ENCODE measurements at regions not wholly inside any gene's neighbourhood (a gene's known extent, or its start where the extent isn't known, plus 50 kb on each side); places are given as distances from the start of the nearest gene placed in this dataset.
A peak's percentile ranks its signal among the peaks of the same experiment; 100 is the strongest.
"Not testable (repeated sequence)": the region's sequence is repeated elsewhere in the genome, so short reads cannot be mapped to it uniquely, and the experiment has no call there.

GRCh38 chr4:81375745-81376144, 96.0 kb downstream of the RASGEF1B start:
- no peak for DNase-seq

GRCh38 chr4:81369886-81370285, 101.8 kb downstream of the RASGEF1B start:
- no peak for DNase-seq

DNA sequence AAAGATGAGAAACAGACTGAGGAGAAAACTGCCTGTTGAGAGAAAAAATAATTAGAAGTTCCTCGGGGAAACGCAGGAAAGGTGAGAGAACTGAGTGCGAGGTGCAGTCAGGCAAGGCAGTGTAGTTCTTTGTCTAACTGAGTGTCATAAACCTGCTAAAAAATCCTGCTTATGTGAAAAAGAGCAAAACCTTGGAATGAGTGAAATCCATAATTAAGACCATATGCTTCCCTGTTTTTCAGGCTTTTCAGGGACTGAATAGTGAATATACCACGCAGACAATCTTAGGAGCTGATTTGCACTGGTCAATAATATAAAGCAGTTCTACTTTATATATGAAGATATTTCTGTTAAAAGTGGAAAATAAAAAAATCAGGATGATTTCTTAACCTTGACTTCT, 104.9 kb downstream of the RASGEF1B start:
- no peak for DNase-seq

DNA sequence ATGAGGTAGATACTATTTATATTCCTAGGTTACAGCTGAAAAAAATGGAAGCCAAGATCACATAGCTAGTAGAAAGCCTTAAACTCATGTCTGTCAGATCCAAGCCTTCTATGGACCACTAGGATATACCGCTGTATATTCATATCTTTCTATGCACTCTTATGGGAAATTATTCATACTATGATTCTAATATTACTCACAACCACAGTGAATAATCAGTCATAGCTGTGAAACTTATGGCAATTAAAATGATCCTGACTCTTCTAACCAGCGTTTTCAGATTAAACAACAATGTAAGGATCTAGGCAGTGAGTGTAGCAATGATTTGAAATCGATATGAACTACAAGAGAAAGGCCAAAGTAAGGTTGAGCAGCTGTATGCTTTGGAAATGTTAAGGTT, 111.0 kb downstream of the RASGEF1B start:
- DNase-seq = no peak

DNA sequence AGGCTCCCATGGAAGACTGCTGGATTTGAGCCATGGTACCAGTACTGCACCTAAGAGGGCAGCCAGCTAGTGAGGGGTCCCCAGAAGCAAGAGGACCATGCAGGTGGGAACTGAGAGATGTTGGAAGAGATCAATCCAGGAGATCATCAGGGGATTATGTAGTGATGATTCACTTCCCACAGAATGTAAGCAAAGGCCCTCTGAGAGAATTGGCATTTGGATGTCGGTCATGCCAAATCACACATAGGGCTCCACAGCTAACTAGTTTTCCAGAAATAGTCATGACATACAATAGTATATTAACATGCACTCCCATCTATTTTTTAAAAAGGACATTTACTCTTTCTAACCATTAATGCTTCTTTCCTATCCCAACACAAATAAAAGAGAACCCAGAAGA, 112.5 kb downstream of the RASGEF1B start:
- no peak for DNase-seq

GRCh38 chr4:81358154-81358553, 113.6 kb downstream of the RASGEF1B start:
- no peak for DNase-seq

- DNase-seq = no peak
Measured at GRCh38 chr4:81356621-81357020, 115.1 kb downstream of the RASGEF1B start.

DNA sequence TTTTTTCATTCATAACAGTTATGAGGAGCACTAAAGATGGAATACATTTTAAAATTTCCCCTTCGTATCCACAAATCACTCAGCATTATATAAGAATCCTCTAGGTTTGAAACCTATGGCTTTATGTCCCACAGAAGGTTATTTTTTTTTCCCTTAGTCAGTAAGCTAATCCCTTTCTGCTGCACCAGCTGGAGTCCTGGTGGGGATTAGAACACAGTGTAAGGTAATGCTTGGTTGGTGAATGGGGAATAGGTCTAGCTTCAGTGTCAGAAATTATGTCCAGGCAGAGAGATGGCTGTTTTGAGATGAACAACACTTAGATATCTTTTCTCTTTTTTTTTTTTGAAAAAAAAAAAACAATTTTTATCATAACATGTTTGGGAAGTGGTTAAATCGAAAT, 116.6 kb downstream of the RASGEF1B start:
- DNase-seq = no peak

GRCh38 chr4:81353861-81354260, 117.8 kb downstream of the RASGEF1B start:
- DNase-seq = no peak

- no peak for DNase-seq
Measured at GRCh38 chr4:81352446-81352835, 119.3 kb downstream of the RASGEF1B start.

GRCh38 chr4:81351654-81352445, 119.9 kb downstream of the RASGEF1B start:
- DNase-seq = peak; percentile 69

- DNase-seq = no peak
Measured at GRCh38 chr4:81350040-81350439, 121.7 kb downstream of the RASGEF1B start.

- no peak for DNase-seq
Measured at GRCh38 chr4:81348778-81349094, 123.0 kb downstream of the RASGEF1B start.

- DNase-seq = no peak
Measured at GRCh38 chr4:81348086-81348777, 123.5 kb downstream of the RASGEF1B start.

GRCh38 chr4:81346719-81347118, 125.0 kb downstream of the RASGEF1B start:
- no peak for DNase-seq

DNA sequence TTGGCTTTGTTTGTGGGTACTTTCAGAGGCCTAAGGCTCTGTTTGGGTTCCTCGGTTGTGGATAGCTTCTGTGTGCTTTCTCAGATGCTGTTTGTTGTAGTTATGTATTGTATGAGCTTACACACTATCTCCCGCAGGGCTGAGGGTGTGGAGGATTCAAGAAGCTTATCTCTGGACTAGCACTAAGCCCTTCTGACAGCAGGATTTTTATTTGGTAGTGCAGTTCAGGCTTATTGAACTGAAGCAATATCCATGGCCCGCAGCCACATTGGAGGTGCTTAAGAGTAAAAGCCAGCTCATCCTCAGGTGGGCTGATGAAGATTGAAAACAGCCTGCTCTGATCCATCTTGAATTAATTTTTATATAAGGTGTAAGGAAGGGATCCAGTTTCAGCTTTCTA, 128.2 kb downstream of the RASGEF1B start:
- DNase-seq = no peak

- DNase-seq = no peak
Measured at GRCh38 chr4:81343046-81343445, 128.0 kb upstream of the PRKG2 start.

DNA sequence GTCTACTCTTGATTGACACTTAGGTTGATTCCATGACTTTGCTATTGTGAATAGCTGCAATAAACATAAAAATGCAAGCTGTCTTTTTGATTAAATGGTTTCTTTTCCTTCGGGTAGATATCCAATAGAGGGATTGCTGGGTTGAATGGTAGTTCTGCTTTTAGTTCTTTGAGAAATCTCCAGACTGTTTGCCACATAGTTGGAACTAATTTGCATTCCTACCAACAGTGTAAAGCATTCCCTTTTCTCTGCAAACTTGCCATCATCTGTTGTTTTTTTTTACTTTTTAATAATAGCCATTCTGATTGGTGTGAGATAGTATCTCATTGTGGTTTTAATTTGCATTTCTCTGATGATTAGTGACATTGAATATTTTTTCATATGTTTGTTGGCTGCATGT, 122.2 kb upstream of the PRKG2 start:
- no peak for DNase-seq

DNA sequence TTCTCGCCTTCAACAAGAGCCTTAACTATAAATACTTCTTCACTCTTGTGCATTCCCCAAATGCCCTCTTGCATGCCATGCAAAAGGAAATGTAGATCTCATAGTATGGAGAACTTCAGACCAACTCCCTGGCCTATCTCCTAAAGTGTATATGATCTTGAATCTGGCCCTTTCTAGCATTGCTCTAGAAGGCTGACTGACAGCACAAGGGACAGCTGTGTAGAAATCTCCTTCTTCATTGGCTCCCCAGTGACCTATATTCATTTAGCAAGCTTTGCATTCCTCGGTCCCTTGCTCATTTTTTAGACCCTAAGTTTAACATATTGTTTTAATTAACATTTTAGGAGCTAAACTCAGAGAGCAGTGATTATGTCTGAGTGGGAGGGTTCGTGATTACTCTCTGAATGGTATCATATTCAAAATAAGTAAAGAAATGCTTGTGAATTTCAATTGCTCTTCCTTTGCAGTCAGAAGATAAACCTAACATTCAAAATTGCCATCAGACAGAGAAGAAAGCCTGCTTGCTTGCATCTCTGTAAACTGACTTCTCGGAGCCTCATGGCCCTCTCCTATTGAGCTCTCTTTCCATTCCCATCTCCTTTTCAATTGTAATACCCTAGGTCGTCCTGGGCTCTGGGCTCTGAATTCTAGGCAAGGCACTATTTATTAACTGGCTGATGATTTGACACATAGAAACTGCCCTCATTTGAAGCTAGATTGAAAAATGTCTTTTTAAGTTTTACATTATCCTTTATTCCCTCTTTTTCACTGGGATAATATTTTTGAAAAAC, 120.3 kb upstream of the PRKG2 start:
- no peak for DNase-seq

DNA sequence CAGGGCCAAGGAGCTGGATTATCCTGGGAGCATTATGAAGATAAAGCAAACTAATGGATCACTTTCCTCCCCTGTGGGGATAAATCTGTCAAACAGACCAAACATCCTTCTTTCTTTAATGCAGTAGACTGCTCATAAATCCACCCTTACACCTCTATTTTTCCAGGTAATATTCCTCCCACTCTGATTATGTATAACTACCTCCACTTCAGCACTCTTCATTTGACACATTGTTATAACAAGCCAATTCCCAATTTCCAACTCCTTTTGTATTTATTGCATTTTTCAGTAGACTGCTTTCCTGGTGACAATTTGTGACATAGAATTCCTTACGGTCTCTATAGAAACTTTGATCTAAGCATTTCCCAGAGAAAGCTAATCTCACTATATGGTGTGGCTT, 115.0 kb upstream of the PRKG2 start:
- DNase-seq = no peak

DNA sequence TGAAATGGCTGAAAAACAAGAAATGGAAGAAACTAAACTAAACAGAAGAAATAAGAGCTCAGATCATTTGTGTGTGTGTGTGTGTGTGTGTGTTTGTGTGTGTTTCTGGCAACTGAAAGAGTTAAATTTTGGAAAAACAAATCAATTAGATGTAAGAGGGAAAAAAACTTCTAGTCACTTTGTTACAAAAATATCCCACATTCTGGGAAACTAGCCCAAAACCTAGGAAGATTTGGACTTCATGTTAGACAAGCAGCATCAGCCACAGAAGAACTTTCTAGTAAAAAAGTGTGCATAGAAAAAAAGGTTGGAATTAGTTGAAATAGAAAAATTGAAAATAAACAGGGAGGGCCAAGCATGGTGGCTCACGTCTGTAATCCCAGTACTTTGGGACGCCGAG, 111.6 kb upstream of the PRKG2 start:
- DNase-seq = no peak

- DNase-seq = not testable (repeated sequence)
Measured at GRCh38 chr4:81324594-81324993, 109.6 kb upstream of the PRKG2 start.

DNA sequence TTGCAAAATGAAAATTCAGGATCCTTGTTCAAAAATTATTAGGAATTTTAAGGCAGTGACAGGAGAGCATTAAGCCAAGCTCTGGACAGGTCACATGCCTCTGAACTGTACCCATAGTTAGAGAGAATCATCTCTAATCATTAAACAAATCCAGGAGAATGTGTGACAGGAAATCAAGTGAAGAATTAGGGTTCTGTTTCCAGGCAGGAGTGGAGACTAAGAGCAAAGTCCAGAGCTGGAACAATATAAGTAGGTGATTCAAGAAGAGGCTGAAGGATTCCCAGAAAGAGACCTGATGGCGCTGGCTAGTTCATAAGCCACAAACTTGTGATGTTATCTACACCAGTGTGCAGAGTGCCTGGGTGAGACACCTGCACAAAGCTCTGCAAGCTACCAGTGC, 104.6 kb upstream of the PRKG2 start:
- no peak for DNase-seq

- peak; percentile 48 for DNase-seq
Measured at GRCh38 chr4:81314897-81315470, 100.0 kb upstream of the PRKG2 start.

All from NCI-H1092 (cell line).